PC-9 (cell line): ENCODE measurements at regions not wholly inside any gene's neighbourhood (a gene's known extent, or its start where the extent isn't known, plus 50 kb on each side); places are given as distances from the start of the nearest gene placed in this dataset.
A peak's percentile ranks its signal among the peaks of the same experiment; 100 is the strongest.

Experiments
- BruUV-seq: library from RNA; stranded (reverse); fragments of 400-500 nt; replicated peaks from 2 replicates; lab custom pipeline; 2021; lab: Mats Ljungman, UMichigan
- CTCF ChIA-PET: fragments of 300-600 bp; sonication (Branson Sonifier 250); formaldehyde crosslinking; loops from one replicate; lab custom pipeline; 2022; ENCODE audit warnings: antibody characterized with exemption; lab: Charles Lee
- POLR2A ChIA-PET: fragments of 300-600 bp; sonication (Branson Sonifier 250); formaldehyde crosslinking; loops from one replicate; lab custom pipeline; 2022; ENCODE audit warnings: antibody characterized with exemption; ENCODE audit not compliant: unreplicated experiment; lab: Charles Lee
- DNase-seq, 2 experiments: peaks; one replicate each; pipeline versions ENCODE4 v3.0.0 to v3.0.0-alpha.2; 2015 to 2022; ENCODE audit warnings: mixed read lengths in 1 of 2
- H2AFZ ChIP-seq: fragments of 200-600 bp; sonication (generic); 2 replicates; pipeline ENCODE4 v1.8.1; 2017; ENCODE audit warnings: antibody characterized with exemption
- H3F3A ChIP-seq: fragments of 200-600 bp; sonication (generic); 2 replicates; pipeline ENCODE4 v1.8.1; 2017; ENCODE audit warnings: antibody characterized with exemption, mild to moderate bottlenecking, low read depth; ENCODE audit not compliant: insufficient read depth
- H3K27ac ChIP-seq: fragments of 200-600 bp; sonication (generic); 2 replicates; pipeline ENCODE4 v1.6.1; 2016; ENCODE audit warnings: mixed run types
- H3K27me3 ChIP-seq: fragments of 200-600 bp; sonication (generic); 2 replicates; pipeline ENCODE4 v1.6.1; 2016; ENCODE audit warnings: low read depth, mixed run types; ENCODE audit not compliant: insufficient read depth
- H3K36me3 ChIP-seq: fragments of 200-600 bp; sonication (generic); 2 replicates; pipeline ENCODE4 v1.6.1; 2016; ENCODE audit warnings: low read depth, mixed run types
- H3K4me1 ChIP-seq: fragments of 200-600 bp; sonication (generic); replicated peaks from 2 replicates; pipeline ENCODE4 v1.6.1; 2016; ENCODE audit warnings: mixed run types; ENCODE audit not compliant: insufficient read depth
- H3K4me2 ChIP-seq: fragments of 200-600 bp; sonication (generic); 2 replicates; pipeline ENCODE4 v1.6.1; 2017; ENCODE audit warnings: mixed run types
- H3K4me3 ChIP-seq: fragments of 200-600 bp; sonication (generic); 2 replicates; pipeline ENCODE4 v1.6.1; 2016; ENCODE audit warnings: mixed run types
- H3K79me2 ChIP-seq: fragments of 200-600 bp; sonication (generic); 2 replicates; pipeline ENCODE4 v1.6.1; 2017; ENCODE audit warnings: low read depth, mixed run types
- H3K9me2 ChIP-seq: fragments of 200-600 bp; sonication (generic); 2 replicates; pipeline ENCODE4 v1.8.1; 2017; ENCODE audit warnings: mild to moderate bottlenecking; ENCODE audit not compliant: insufficient read depth
- H3K9me3 ChIP-seq: fragments of 200-600 bp; sonication (generic); 2 replicates; pipeline ENCODE4 v1.8.1; 2016; ENCODE audit warnings: low read depth; ENCODE audit not compliant: insufficient read depth
- H4K20me1 ChIP-seq: fragments of 200-600 bp; sonication (generic); 2 replicates; pipeline ENCODE4 v1.8.1; 2017; ENCODE audit not compliant: insufficient read depth
- EZH2 ChIP-seq: fragments of 200-600 bp; sonication (generic); IDR thresholded peaks from 2 replicates; pipeline ENCODE4 v1.8.0; 2017; ENCODE audit warnings: antibody characterized with exemption, low read depth
- intact Hi-C: fragments of 100-400 bp; cut with micrococcal nuclease; formaldehyde crosslinking; loops from one replicate; pipeline ENCODE4 v1.10.0; 2022; ENCODE audit not compliant: unreplicated experiment
- TF ChIP-seq, protein P1 (sequence below): fragments of 200-600 bp; sonication (generic); conservative IDR thresholded peaks from 2 replicates; pipeline ENCODE4 v1.6.1; 2017; ENCODE audit warnings: mixed run types, antibody characterized with exemption, mild to moderate bottlenecking, moderate library complexity

DNA sequence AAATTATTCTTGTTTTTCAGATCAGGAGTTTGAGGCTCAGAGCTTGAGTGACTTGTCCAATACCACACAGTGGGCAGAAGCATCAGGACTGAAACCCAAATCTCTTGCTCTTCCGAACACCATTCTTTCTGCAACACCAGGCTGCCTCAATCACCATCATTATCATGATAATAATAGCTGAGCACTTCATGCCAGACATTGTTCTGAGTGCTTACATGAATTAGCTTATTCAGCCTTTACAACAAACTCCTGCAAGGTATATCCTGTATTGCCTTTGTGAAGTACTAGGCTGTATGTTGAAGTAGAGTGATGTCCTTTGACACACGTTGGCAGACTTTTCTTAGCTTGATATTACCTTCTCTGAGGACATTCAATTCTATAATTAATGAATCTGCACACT, 257.4 kb upstream of the ATP2B1 start:
- BruUV-seq = no TSS peak
- Histone ChIP-seq H3K4me3 (no peak overlapping the region), H3F3A (0 out of 2 replicates have a peak, but pooled peaks cover 6% of the 10 kb centered on the region), H4K20me1 (no peaks in the 10 kb centered on the region), H3K27me3 (no peaks in the 10 kb centered on the region), H3K9me3 (peaks cover 7% of the 10 kb centered on the region; the same call in 1 of the 2 replicates), H3K4me2 (no peak overlapping the region), H3K36me3 (no peaks in the 10 kb centered on the region), H3K27ac (no peak overlapping the region), H2AFZ (no peak overlapping the region), H3K9me2 (no peaks in the 10 kb centered on the region), H3K79me2 (no peaks in the 10 kb centered on the region), H3K4me1 (peaks cover 23% of the 10 kb centered on the region)
- TF ChIP-seq, protein P1, sequence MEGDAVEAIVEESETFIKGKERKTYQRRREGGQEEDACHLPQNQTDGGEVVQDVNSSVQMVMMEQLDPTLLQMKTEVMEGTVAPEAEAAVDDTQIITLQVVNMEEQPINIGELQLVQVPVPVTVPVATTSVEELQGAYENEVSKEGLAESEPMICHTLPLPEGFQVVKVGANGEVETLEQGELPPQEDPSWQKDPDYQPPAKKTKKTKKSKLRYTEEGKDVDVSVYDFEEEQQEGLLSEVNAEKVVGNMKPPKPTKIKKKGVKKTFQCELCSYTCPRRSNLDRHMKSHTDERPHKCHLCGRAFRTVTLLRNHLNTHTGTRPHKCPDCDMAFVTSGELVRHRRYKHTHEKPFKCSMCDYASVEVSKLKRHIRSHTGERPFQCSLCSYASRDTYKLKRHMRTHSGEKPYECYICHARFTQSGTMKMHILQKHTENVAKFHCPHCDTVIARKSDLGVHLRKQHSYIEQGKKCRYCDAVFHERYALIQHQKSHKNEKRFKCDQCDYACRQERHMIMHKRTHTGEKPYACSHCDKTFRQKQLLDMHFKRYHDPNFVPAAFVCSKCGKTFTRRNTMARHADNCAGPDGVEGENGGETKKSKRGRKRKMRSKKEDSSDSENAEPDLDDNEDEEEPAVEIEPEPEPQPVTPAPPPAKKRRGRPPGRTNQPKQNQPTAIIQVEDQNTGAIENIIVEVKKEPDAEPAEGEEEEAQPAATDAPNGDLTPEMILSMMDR = no peak
- intact Hi-C loops = loop anchor here (5.0 kb wide), 1 partner anchor 424 kb away; no protein-coding TSS in a partner anchor
- CTCF ChIA-PET = no interaction called here
- POLR2A ChIA-PET = no interaction called here
- DNase-seq = no peak

DNA sequence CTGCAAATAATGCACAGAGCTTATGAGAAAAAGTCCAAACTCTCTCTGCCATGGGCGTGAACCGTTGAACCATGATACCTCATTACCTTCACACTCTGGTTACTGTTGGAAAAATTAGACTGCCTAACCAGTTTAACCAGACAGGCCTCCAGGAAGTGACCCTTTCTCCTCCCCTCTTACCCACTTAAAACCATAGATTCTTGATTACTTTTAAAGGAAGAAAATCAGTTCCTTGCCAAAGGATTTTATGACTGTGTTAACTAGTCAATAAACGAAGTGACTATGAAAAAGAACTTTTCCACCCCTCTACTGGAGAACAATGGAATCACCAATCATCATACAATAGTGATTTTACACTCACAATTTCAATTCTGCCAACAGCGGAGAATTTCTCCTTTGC, 254.0 kb upstream of the ATP2B1 start:
- Histone ChIP-seq H3K27me3 (no peaks in the 10 kb centered on the region), H3K79me2 (no peaks in the 10 kb centered on the region), H3K9me3 (0 out of 2 replicates have a peak, but pooled peaks cover 5% of the 10 kb centered on the region), H3K4me1 (peaks cover 26% of the 10 kb centered on the region), H3K4me2 (peak overlapping the region; percentile 23), H3F3A (0 out of 2 replicates have a peak, but pooled peaks cover 6% of the 10 kb centered on the region), H4K20me1 (no peaks in the 10 kb centered on the region), H3K4me3 (no peak overlapping the region), H2AFZ (0 out of 2 replicates have a peak overlapping the region, but pooled peaks have one; percentile 3), H3K27ac (peak overlapping the region; percentile 11), H3K9me2 (no peaks in the 10 kb centered on the region), H3K36me3 (no peaks in the 10 kb centered on the region)
- ChIA-PET CTCF (interaction anchor here (0.6 kb wide), 1 partner anchor 656 kb away, joined by 3 read pairs; no protein-coding TSS in a partner anchor), POLR2A (no interaction called here)
- intact Hi-C loops = no loop called here
- BruUV-seq = no TSS peak
- TF ChIP-seq EZH2 = no peak
- TF ChIP-seq, protein P1 = peak; percentile 37
- peak in 1 of 2 experiments; percentile 79 for DNase-seq

DNA sequence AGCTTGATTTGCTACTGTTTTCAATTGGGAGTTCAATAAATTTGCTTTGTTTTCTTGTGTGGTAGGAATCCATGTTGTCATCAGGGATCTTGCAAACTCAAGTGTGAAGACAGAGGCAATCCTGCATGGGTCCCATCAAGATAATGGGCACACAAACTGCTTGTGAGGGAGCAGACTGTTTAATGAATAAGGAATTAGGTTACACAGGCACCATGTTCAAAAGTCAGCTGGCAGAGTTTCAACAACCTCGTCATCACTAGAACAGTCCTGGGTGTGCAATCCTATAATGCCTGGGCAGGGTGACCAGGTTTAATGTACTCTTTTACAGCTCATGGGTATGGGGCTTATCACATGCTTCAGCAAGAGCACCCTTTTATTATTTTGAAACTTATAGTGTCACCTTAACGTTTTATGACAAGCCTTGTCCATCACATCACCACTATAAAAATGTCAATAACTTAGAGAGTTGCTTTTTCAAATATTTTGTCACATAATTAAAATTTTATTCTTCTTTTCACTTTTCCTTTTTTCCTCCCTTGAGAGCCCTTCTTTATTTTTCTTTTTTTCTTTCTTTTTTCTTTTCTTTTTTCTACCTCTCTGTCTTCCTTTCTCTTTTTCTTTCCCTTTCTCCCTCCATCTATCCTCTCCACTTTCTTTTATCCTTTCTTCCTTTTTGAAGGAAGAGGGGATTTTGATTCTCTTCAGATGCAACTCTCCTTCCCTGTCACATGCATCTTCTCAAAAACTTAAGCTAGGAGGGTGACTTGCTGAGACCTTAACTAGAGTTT, 252.2 kb upstream of the ATP2B1 start:
- no peaks in the 10 kb centered on the region for H3K36me3 ChIP-seq
- TF ChIP-seq EZH2 = no peak
- TF ChIP-seq, protein P1 = no peak
- H3K9me3 ChIP-seq = peaks cover 10% of the 10 kb centered on the region; the same call in 1 of the 2 replicates
- H3K79me2 ChIP-seq = no peaks in the 10 kb centered on the region
- no peak overlapping the region for H3K27ac ChIP-seq
- ChIA-PET CTCF (no interaction called here), POLR2A (interaction anchor here (0.6 to 0.7 kb wide), 3 partner anchors 12 to 1111 kb away, joined by 4 to 5 read pairs (median 4); no protein-coding TSS in a partner anchor)
- H3F3A ChIP-seq = peaks cover 6% of the 10 kb centered on the region; the same call in 1 of the 2 replicates
- peaks cover 26% of the 10 kb centered on the region for H3K4me1 ChIP-seq
- no TSS peak for BruUV-seq
- no peaks in the 10 kb centered on the region for H3K27me3 ChIP-seq
- intact Hi-C loops = no loop called here
- no peaks in the 10 kb centered on the region for H3K9me2 ChIP-seq
- DNase-seq = peak in 1 of 2 experiments; percentile 38
- H3K4me3 ChIP-seq = no peak overlapping the region
- no peak overlapping the region for H3K4me2 ChIP-seq
- H4K20me1 ChIP-seq = no peaks in the 10 kb centered on the region
- no peak overlapping the region for H2AFZ ChIP-seq
